ENCODE measurements at regions not wholly inside any gene's neighbourhood (a gene's known extent, or its start where the extent isn't known, plus 50 kb on each side); places are given as distances from the start of the nearest gene placed in this dataset.

DNA sequence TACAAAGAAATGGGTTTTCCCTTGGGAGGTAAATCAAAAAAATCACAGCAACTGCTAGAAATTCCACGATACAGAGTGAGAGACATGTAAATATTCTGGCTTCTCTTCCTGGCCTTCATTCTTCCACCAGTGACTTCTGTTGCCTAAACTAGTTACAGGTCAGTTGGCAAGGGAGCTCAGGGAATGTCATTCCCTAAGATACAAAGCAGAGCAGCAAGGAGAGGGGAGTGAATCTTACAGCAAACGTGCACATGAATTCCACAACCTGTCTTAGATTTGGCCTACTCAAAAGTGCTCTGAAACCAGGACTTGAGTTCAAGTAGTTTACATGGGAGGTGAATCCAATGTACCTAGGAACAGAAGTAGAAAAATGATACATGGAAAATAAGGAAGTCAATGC, 445.3 kb upstream of the LRRC7 start:
- no peaks in the 10 kb centered on the region for H4K20me1 ChIP-seq (ENCODE audit: insufficient read depth)
- DNase-seq, result no peak
- H3K79me2 ChIP-seq (ENCODE audit: insufficient read depth), result no peaks in the 10 kb centered on the region
- ChIA-PET CTCF (no interaction called here), POLR2A (no interaction called here)
- WGBS (ENCODE audit: low lambda C conversion rate), result 29% methylated on average over 2 of the region's 2 CpGs
- no peak overlapping the region for H3K4me3 ChIP-seq (ENCODE audit: low read depth in 2 of 2, low read length in 1 of 2)
- no peaks in the 10 kb centered on the region for H3K9me2 ChIP-seq
- no peaks in the 10 kb centered on the region for H3K27me3 ChIP-seq (ENCODE audit: insufficient read depth)
- H2AFZ ChIP-seq (ENCODE audit: low read depth), result no peak overlapping the region
- no peak overlapping the region for H3K9ac ChIP-seq
- no peaks in the 10 kb centered on the region for H3K4me1 ChIP-seq (ENCODE audit: control insufficient read depth in 1 of 2, insufficient read depth in 2 of 2, low read depth in 1 of 2, low read length in 1 of 2)
- H3K9me3 ChIP-seq, result no peaks in the 10 kb centered on the region
- TF ChIP-seq MXI1 (IDR thresholded peaks at IDR 0.05; ENCODE audit: low read depth, low read length) (no peak), NFIC (IDR thresholded peaks at IDR 0.05; ENCODE audit: borderline replicate concordance) (no peak), POLR2AphosphoS5 (IDR thresholded peaks at IDR 0.05; ENCODE audit: low read depth, low read length) (no peak), TEAD4 (IDR thresholded peaks at IDR 0.05; ENCODE audit: borderline replicate concordance, insufficient read depth) (no peak), RFX5 (IDR thresholded peaks at IDR 0.05; ENCODE audit: low read length) (no peak), MEF2A (IDR thresholded peaks at IDR 0.05; ENCODE audit: borderline replicate concordance, low read depth) (no peak), EP300 (IDR thresholded peaks at IDR 0.05; ENCODE audit: borderline replicate concordance in 1 of 2, low read depth in 1 of 2, low read length in 1 of 2) (no peak), EZH2phosphoT487 (IDR thresholded peaks at IDR 0.05; ENCODE audit: borderline replicate concordance, low read depth) (no peak), RXRA (IDR thresholded peaks at IDR 0.05; ENCODE audit: borderline replicate concordance, low read depth) (no peak), YY1 (IDR thresholded peaks at IDR 0.05; ENCODE audit: low read depth) (no peak), CHD2 (IDR thresholded peaks at IDR 0.05; ENCODE audit: low read length, partially characterized antibody) (no peak), FOXM1 (IDR thresholded peaks at IDR 0.05; ENCODE audit: low read depth) (no peak), SMC3 (IDR thresholded peaks at IDR 0.05; ENCODE audit: low read depth, low read length) (no peak)
- TF ChIP-seq, protein P1, sequence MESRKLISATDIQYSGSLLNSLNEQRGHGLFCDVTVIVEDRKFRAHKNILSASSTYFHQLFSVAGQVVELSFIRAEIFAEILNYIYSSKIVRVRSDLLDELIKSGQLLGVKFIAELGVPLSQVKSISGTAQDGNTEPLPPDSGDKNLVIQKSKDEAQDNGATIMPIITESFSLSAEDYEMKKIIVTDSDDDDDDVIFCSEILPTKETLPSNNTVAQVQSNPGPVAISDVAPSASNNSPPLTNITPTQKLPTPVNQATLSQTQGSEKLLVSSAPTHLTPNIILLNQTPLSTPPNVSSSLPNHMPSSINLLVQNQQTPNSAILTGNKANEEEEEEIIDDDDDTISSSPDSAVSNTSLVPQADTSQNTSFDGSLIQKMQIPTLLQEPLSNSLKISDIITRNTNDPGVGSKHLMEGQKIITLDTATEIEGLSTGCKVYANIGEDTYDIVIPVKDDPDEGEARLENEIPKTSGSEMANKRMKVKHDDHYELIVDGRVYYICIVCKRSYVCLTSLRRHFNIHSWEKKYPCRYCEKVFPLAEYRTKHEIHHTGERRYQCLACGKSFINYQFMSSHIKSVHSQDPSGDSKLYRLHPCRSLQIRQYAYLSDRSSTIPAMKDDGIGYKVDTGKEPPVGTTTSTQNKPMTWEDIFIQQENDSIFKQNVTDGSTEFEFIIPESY (IDR thresholded peaks at IDR 0.05; ENCODE audit: borderline replicate concordance, low read depth), result no peak
- TF ChIP-seq, protein P2, sequence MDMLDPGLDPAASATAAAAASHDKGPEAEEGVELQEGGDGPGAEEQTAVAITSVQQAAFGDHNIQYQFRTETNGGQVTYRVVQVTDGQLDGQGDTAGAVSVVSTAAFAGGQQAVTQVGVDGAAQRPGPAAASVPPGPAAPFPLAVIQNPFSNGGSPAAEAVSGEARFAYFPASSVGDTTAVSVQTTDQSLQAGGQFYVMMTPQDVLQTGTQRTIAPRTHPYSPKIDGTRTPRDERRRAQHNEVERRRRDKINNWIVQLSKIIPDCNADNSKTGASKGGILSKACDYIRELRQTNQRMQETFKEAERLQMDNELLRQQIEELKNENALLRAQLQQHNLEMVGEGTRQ (IDR thresholded peaks at IDR 0.05; ENCODE audit: borderline replicate concordance, low read depth, low read length), result no peak
- TF ChIP-seq, protein P3, sequence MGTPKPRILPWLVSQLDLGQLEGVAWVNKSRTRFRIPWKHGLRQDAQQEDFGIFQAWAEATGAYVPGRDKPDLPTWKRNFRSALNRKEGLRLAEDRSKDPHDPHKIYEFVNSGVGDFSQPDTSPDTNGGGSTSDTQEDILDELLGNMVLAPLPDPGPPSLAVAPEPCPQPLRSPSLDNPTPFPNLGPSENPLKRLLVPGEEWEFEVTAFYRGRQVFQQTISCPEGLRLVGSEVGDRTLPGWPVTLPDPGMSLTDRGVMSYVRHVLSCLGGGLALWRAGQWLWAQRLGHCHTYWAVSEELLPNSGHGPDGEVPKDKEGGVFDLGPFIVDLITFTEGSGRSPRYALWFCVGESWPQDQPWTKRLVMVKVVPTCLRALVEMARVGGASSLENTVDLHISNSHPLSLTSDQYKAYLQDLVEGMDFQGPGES (IDR thresholded peaks at IDR 0.05; ENCODE audit: low read depth, low read length), result no peak
- TF ChIP-seq, protein P4, sequence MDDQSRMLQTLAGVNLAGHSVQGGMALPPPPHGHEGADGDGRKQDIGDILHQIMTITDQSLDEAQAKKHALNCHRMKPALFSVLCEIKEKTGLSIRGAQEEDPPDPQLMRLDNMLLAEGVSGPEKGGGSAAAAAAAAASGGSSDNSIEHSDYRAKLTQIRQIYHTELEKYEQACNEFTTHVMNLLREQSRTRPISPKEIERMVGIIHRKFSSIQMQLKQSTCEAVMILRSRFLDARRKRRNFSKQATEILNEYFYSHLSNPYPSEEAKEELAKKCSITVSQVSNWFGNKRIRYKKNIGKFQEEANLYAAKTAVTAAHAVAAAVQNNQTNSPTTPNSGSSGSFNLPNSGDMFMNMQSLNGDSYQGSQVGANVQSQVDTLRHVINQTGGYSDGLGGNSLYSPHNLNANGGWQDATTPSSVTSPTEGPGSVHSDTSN (IDR thresholded peaks at IDR 0.05), result no peak
- TF ChIP-seq, protein P5, sequence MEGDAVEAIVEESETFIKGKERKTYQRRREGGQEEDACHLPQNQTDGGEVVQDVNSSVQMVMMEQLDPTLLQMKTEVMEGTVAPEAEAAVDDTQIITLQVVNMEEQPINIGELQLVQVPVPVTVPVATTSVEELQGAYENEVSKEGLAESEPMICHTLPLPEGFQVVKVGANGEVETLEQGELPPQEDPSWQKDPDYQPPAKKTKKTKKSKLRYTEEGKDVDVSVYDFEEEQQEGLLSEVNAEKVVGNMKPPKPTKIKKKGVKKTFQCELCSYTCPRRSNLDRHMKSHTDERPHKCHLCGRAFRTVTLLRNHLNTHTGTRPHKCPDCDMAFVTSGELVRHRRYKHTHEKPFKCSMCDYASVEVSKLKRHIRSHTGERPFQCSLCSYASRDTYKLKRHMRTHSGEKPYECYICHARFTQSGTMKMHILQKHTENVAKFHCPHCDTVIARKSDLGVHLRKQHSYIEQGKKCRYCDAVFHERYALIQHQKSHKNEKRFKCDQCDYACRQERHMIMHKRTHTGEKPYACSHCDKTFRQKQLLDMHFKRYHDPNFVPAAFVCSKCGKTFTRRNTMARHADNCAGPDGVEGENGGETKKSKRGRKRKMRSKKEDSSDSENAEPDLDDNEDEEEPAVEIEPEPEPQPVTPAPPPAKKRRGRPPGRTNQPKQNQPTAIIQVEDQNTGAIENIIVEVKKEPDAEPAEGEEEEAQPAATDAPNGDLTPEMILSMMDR (IDR thresholded peaks at IDR 0.05), result no peak
- H3K27ac ChIP-seq (ENCODE audit: low read depth in 2 of 2, low read length in 1 of 2), result no peak overlapping the region
- no peak overlapping the region for H3K4me2 ChIP-seq
- H3F3A ChIP-seq (replicated peaks; ENCODE audit: insufficient read depth), result no peaks in the 10 kb centered on the region
- no peaks in the 10 kb centered on the region for H3K36me3 ChIP-seq (replicated peaks in 1 of 2; ENCODE audit: control insufficient read depth in 1 of 2, insufficient read depth in 2 of 2, low read length in 1 of 2)

Measured in SK-N-SH (cell line).